ENCODE measurements at regions not wholly inside any gene's neighbourhood (a gene's known extent, or its start where the extent isn't known, plus 50 kb on each side); places are given as distances from the start of the nearest gene placed in this dataset. TPM values are rescaled to one million over a fixed set of nuclear protein-coding genes. Genes with fewer than 3 reads are reported as not detected.

GRCh38 chr3:124674336-124674735 lies 55.9 kb upstream of the UMPS start:
- Histone ChIP-seq H3K36me3 (ENCODE audit: low read depth) (no peaks in the 10 kb centered on the region), H2AFZ (no peak overlapping the region), H3K9me3 (ENCODE audit: insufficient read depth, low read depth) (no peaks in the 10 kb centered on the region), H3K27ac (no peak overlapping the region), H3K4me1 (replicated peaks; ENCODE audit: insufficient read depth) (no peaks in the 10 kb centered on the region), H4K20me1 (ENCODE audit: insufficient read depth) (no peaks in the 10 kb centered on the region), H3K79me2 (ENCODE audit: low read depth) (no peaks in the 10 kb centered on the region), H3K4me3 (no peak overlapping the region), H3K9me2 (ENCODE audit: insufficient read depth) (no peaks in the 10 kb centered on the region), H3K4me2 (no peak overlapping the region), H3K27me3 (ENCODE audit: insufficient read depth, low read depth) (no peaks in the 10 kb centered on the region), H3F3A (ENCODE audit: insufficient read depth, low read depth) (no peaks in the 10 kb centered on the region)
- BruUV-seq (replicated peaks), result no TSS peak
- DNase-seq, result no peak
- ChIA-PET POLR2A (ENCODE audit: unreplicated experiment) (no interaction called here), CTCF (no interaction called here)
- TF ChIP-seq EZH2 (IDR thresholded peaks at IDR 0.05; ENCODE audit: low read depth), result no peak
- no peak for TF ChIP-seq CTCF (conservative IDR thresholded peaks at IDR 0.05)
- intact Hi-C loops (cut with micrococcal nuclease; ENCODE audit: unreplicated experiment), result no loop called here

- POLR2A ChIA-PET (ENCODE audit: unreplicated experiment), result interaction anchor here (0.6 kb wide), 1 partner anchor 34 kb away, joined by 4 read pairs; no protein-coding TSS in a partner anchor
Observed at GRCh38 chr3:124676236-124676635, 54.0 kb upstream of the UMPS start.

GRCh38 chr3:124679048-124679638 lies 51.1 kb upstream of the UMPS start:
- Histone ChIP-seq H3K79me2 (ENCODE audit: low read depth) (no peaks in the 10 kb centered on the region), H3K9me3 (ENCODE audit: insufficient read depth, low read depth) (no peaks in the 10 kb centered on the region), H3K4me2 (no peak overlapping the region), H3K4me3 (no peak overlapping the region), H3K27me3 (ENCODE audit: insufficient read depth, low read depth) (peaks cover 6% of the 10 kb centered on the region; the same call in 1 of the 2 replicates), H3K4me1 (replicated peaks; ENCODE audit: insufficient read depth) (no peaks in the 10 kb centered on the region), H3K27ac (no peak overlapping the region), H2AFZ (no peak overlapping the region), H4K20me1 (ENCODE audit: insufficient read depth) (no peaks in the 10 kb centered on the region), H3K9me2 (ENCODE audit: insufficient read depth) (no peaks in the 10 kb centered on the region), H3K36me3 (ENCODE audit: low read depth) (no peaks in the 10 kb centered on the region), H3F3A (ENCODE audit: insufficient read depth, low read depth) (no peaks in the 10 kb centered on the region)
- no peak for DNase-seq
- ChIA-PET POLR2A (ENCODE audit: unreplicated experiment) (no interaction called here), CTCF (interaction anchor here (0.7 kb wide), 1 partner anchor 102 kb away, joined by 3 read pairs; no protein-coding TSS in a partner anchor)
- TF ChIP-seq EZH2 (IDR thresholded peaks at IDR 0.05; ENCODE audit: low read depth), result no peak
- TF ChIP-seq CTCF (conservative IDR thresholded peaks at IDR 0.05), result no peak
- no TSS peak for BruUV-seq (replicated peaks)
- intact Hi-C loops (cut with micrococcal nuclease; ENCODE audit: unreplicated experiment), result no loop called here

More at GRCh38 chr3:124676236-124676635, 54.0 kb upstream of the UMPS start:
- no peak overlapping the region for H3K27ac ChIP-seq
- no peak overlapping the region for H3K4me2 ChIP-seq
- H3K9me2 ChIP-seq (ENCODE audit: insufficient read depth), result no peaks in the 10 kb centered on the region
- H3F3A ChIP-seq (ENCODE audit: insufficient read depth, low read depth), result no peaks in the 10 kb centered on the region
- no peak overlapping the region for H3K4me3 ChIP-seq
- intact Hi-C loops (cut with micrococcal nuclease; ENCODE audit: unreplicated experiment), result no loop called here
- no peak for DNase-seq
- no peaks in the 10 kb centered on the region for H4K20me1 ChIP-seq (ENCODE audit: insufficient read depth)
- H3K4me1 ChIP-seq (replicated peaks; ENCODE audit: insufficient read depth), result no peaks in the 10 kb centered on the region
- no peaks in the 10 kb centered on the region for H3K36me3 ChIP-seq (ENCODE audit: low read depth)
- no peaks in the 10 kb centered on the region for H3K79me2 ChIP-seq (ENCODE audit: low read depth)
- 0 out of 2 replicates have a peak, but pooled peaks cover 4% of the 10 kb centered on the region for H3K27me3 ChIP-seq (ENCODE audit: insufficient read depth, low read depth)
- TF ChIP-seq EZH2 (IDR thresholded peaks at IDR 0.05; ENCODE audit: low read depth), result no peak
- H2AFZ ChIP-seq, result no peak overlapping the region
- no TSS peak for BruUV-seq (replicated peaks)
- CTCF ChIA-PET, result interaction anchor here (0.6 kb wide), 1 partner anchor 152 kb away, joined by 4 read pairs; no protein-coding TSS in a partner anchor
- H3K9me3 ChIP-seq (ENCODE audit: insufficient read depth, low read depth), result no peaks in the 10 kb centered on the region

Small RNAs in the stretch of these regions (microRNA-seq; reads per million reads assigned to microRNA genes)
- gene MIR5002 (ENCODE audit: borderline number of aligned reads, borderline replicate concordance), result not detected
- not detected for gene MIR6083 (ENCODE audit: borderline number of aligned reads, borderline replicate concordance)
